H1 (cell line): ENCODE measurements at regions not wholly inside any gene's neighbourhood (a gene's known extent, or its start where the extent isn't known, plus 50 kb on each side); places are given as distances from the start of the nearest gene placed in this dataset.

Source experiments
- CTCF ChIA-PET: fragments of 300-600 bp; sonication (Branson Sonifier 250); formaldehyde crosslinking; loops from one replicate; lab custom pipeline; 2021; ENCODE audit not compliant: partially characterized antibody; lab: Charles Lee
- POLR2A ChIA-PET: fragments of 300-600 bp; sonication (Branson Sonifier 250); formaldehyde crosslinking; loops from one replicate; lab custom pipeline; 2021; ENCODE audit warnings: inconsistent platforms; ENCODE audit not compliant: partially characterized antibody; lab: Charles Lee
- DNase-seq, 2 experiments: peaks; one replicate each; pipeline versions ENCODE4 v3.0.0 to v3.0.0-alpha.2; 2010 to 2022; ENCODE audit warnings: low spot score in 2 of 2, low read depth in 1 of 2, mixed read lengths in 1 of 2
- FAIRE-seq: peaks from 2 replicates; lab custom pipeline; 2011; peaks lifted over from hg19 to GRCh38; lab: Jason Lieb, UNC
- H2AFZ ChIP-seq: 2 replicates; pipeline ENCODE4 v1.8.1; 2012; ENCODE audit warnings: low read length, inconsistent platforms
- H2AK5ac ChIP-seq: 2 replicates; pipeline ENCODE4 v1.6.1; 2013; ENCODE audit warnings: low read depth, low read length
- H2BK120ac ChIP-seq: replicated peaks from 2 replicates; pipeline ENCODE3; 2013; ENCODE audit warnings: low read depth, low read length, inconsistent platforms
- H2BK12ac ChIP-seq: 2 replicates; pipeline ENCODE4 v1.6.1; 2013; ENCODE audit warnings: low read depth, low read length
- H2BK15ac ChIP-seq: 2 replicates; pipeline ENCODE4 v1.6.1; 2013; ENCODE audit warnings: low read length
- H2BK20ac ChIP-seq: 2 replicates; pipeline ENCODE4 v1.6.1; 2013; ENCODE audit warnings: low read length
- H2BK5ac ChIP-seq: 2 replicates; pipeline ENCODE4 v1.6.1; 2013; ENCODE audit warnings: low read depth, low read length
- H3K14ac ChIP-seq: 2 replicates; pipeline ENCODE4 v1.6.1; 2013; ENCODE audit warnings: inconsistent platforms; ENCODE audit not compliant: insufficient read length
- H3K18ac ChIP-seq: 2 replicates; pipeline ENCODE4 v1.6.1; 2013; ENCODE audit warnings: low read length; ENCODE audit errors: extremely low read depth
- H3K23ac ChIP-seq: 2 replicates; pipeline ENCODE4 v1.6.1; 2013; ENCODE audit warnings: inconsistent platforms; ENCODE audit not compliant: insufficient read length
- H3K23me2 ChIP-seq: 2 replicates; pipeline ENCODE4 v1.6.1; 2013; ENCODE audit warnings: low read depth, low read length
- H3K27ac ChIP-seq: 2 replicates; pipeline ENCODE4 v1.6.1; 2011; ENCODE audit warnings: low read depth, low read length, inconsistent platforms
- H3K27me3 ChIP-seq, 4 experiments: replicated peaks in 1 of 4; 1 replicate in 1 of 4; 2 replicates in 3 of 4; pipeline versions ENCODE4 v1.6.1 to v1.8.1; 2011 to 2013; ENCODE audit warnings: low read length in 3 of 4, mild to moderate bottlenecking in 3 of 4, inconsistent platforms in 2 of 4, mixed read lengths in 2 of 4, moderate library complexity in 1 of 4; ENCODE audit not compliant: control insufficient read depth in 3 of 4, insufficient read depth in 3 of 4; ENCODE audit errors: extremely low read depth in 1 of 4
- H3K36me3 ChIP-seq, 4 experiments: 2 replicates each; pipeline versions ENCODE4 v1.6.1 to v1.8.1; 2011 to 2013; ENCODE audit warnings: mild to moderate bottlenecking in 4 of 4, low read length in 3 of 4, moderate library complexity in 2 of 4, control low read depth in 1 of 4, inconsistent platforms in 1 of 4; ENCODE audit not compliant: insufficient read depth in 4 of 4, control insufficient read depth in 2 of 4
- H3K4ac ChIP-seq: replicated peaks from 2 replicates; pipeline ENCODE3; 2013; ENCODE audit warnings: low read length, low read depth, mixed read lengths, inconsistent platforms; ENCODE audit not compliant: insufficient read length
- H3K4me1 ChIP-seq, 4 experiments: replicated peaks in 1 of 4; 1 replicate in 1 of 4; 2 replicates in 3 of 4; pipeline versions ENCODE4 v1.6.1 to v1.8.1; 2011 to 2013; ENCODE audit warnings: low read length in 3 of 4, inconsistent platforms in 2 of 4, mixed read lengths in 1 of 4; ENCODE audit not compliant: insufficient read depth in 4 of 4, control insufficient read depth in 3 of 4
- H3K4me2 ChIP-seq, 2 experiments: 2 replicates each; pipeline versions ENCODE4 v1.6.1 to v1.8.1; 2011 to 2013; ENCODE audit warnings: low read depth in 2 of 2, low read length in 2 of 2, control low read depth in 1 of 2, inconsistent platforms in 1 of 2, mild to moderate bottlenecking in 1 of 2; ENCODE audit not compliant: insufficient read depth in 1 of 2
- H3K4me3 ChIP-seq, 4 experiments: fragments of 200-600, 300-600 bp in 1 of 4; sonication (generic), shearing (Covaris generic), sonication (Bioruptor Twin) in 1 of 4; 2 replicates each; pipeline versions ENCODE4 v1.5.1 to v1.8.1; 2011 to 2016; ENCODE audit warnings: low read length in 4 of 4, low read depth in 3 of 4, control low read depth in 2 of 4, inconsistent platforms in 2 of 4, mild to moderate bottlenecking in 2 of 4, mixed read lengths in 1 of 4, moderate library complexity in 1 of 4; ENCODE audit not compliant: insufficient read depth in 2 of 4; ENCODE audit errors: extremely low read depth in 1 of 4
- H3K56ac ChIP-seq: replicated peaks from 2 replicates; pipeline ENCODE3; 2013; ENCODE audit warnings: low read depth, mild to moderate bottlenecking, mixed read lengths, low read length, inconsistent platforms; ENCODE audit not compliant: insufficient read length
- H3K79me1 ChIP-seq: 2 replicates; pipeline ENCODE4 v1.6.1; 2013; ENCODE audit warnings: low read depth, low read length, control low read depth
- H3K79me2 ChIP-seq, 2 experiments: 2 replicates each; pipeline versions ENCODE4 v1.6.1 to v1.8.1; 2012 to 2013; ENCODE audit warnings: low read length in 2 of 2, mild to moderate bottlenecking in 2 of 2, inconsistent platforms in 1 of 2; ENCODE audit not compliant: insufficient read depth in 2 of 2, control insufficient read depth in 1 of 2
- H3K9ac ChIP-seq, 4 experiments: replicated peaks in 1 of 4; 1 replicate in 1 of 4; 2 replicates in 3 of 4; pipeline versions ENCODE4 v1.6.1 to v1.8.1; 2011 to 2013; ENCODE audit warnings: low read depth in 3 of 4, low read length in 3 of 4, control low read depth in 2 of 4, mild to moderate bottlenecking in 2 of 4, moderate library complexity in 2 of 4, inconsistent platforms in 1 of 4; ENCODE audit errors: extremely low read depth in 1 of 4
- H3K9me3 ChIP-seq, 2 experiments: 2 replicates each; pipeline versions ENCODE4 v1.6.1 to v1.8.1; 2012 to 2013; ENCODE audit warnings: mild to moderate bottlenecking in 2 of 2, moderate library complexity in 2 of 2, control low read depth in 1 of 2, inconsistent platforms in 1 of 2, low read depth in 1 of 2, low read length in 1 of 2, mixed read lengths in 1 of 2; ENCODE audit not compliant: insufficient read depth in 2 of 2
- H4K20me1 ChIP-seq, 2 experiments: replicated peaks in 1 of 2; 2 replicates each; pipeline versions ENCODE3 to v1.8.1; 2011 to 2013; ENCODE audit warnings: inconsistent platforms in 2 of 2, low read length in 2 of 2, mild to moderate bottlenecking in 1 of 2; ENCODE audit not compliant: insufficient read depth in 2 of 2, control insufficient read depth in 1 of 2
- H4K5ac ChIP-seq: 2 replicates; pipeline ENCODE4 v1.6.1; 2013; ENCODE audit warnings: low read length, low read depth, mixed read lengths, inconsistent platforms; ENCODE audit not compliant: insufficient read length
- H4K8ac ChIP-seq: 2 replicates; pipeline ENCODE4 v1.8.0; 2013; ENCODE audit warnings: mild to moderate bottlenecking, moderate library complexity, low read length, inconsistent platforms; ENCODE audit not compliant: insufficient read depth; ENCODE audit errors: extremely low read depth
- H4K91ac ChIP-seq: replicated peaks from 2 replicates; pipeline ENCODE3; 2013; ENCODE audit warnings: low read length, mixed read lengths, inconsistent platforms; ENCODE audit not compliant: insufficient read length
- ASH2L ChIP-seq: fragments of 200-600, 300-600 bp; sonication (generic); IDR thresholded peaks from one replicate; pipeline ENCODE4 v1.7.1; 2017; ENCODE audit warnings: low read length
- CBX5 ChIP-seq: fragments of 300-800, 300-1000 bp; sonication (generic); IDR thresholded peaks from 2 replicates; pipeline ENCODE4 v1.7.1; 2016; ENCODE audit warnings: antibody characterized with exemption, low read length, low read depth
- EZH2 ChIP-seq: fragments of 200-600 bp; sonication (generic); IDR thresholded peaks from 2 replicates; pipeline ENCODE4 v1.7.1; 2012; ENCODE audit warnings: low read depth, mild to moderate bottlenecking, moderate library complexity, low read length, inconsistent platforms; ENCODE audit not compliant: severe bottlenecking
- HDAC6 ChIP-seq: IDR thresholded peaks from one replicate; pipeline ENCODE4 v1.7.1; 2012; ENCODE audit warnings: low read depth, mild to moderate bottlenecking, inconsistent platforms, low read length, moderate library complexity
- JUN ChIP-seq: IDR thresholded peaks from 2 replicates; pipeline ENCODE4 v1.6.1; 2011; ENCODE audit warnings: low read depth, mild to moderate bottlenecking, improper control_type of control experiment, low read length
- KDM1A ChIP-seq: fragments of 200-600, 300-600 bp; sonication (generic); IDR thresholded peaks from 2 replicates; pipeline ENCODE4 v1.7.1; 2016; ENCODE audit warnings: mild to moderate bottlenecking, low read length, borderline replicate concordance
- NANOG ChIP-seq: IDR thresholded peaks from 2 replicates; pipeline ENCODE4 v1.6.1; 2011; ENCODE audit warnings: low read length, low read depth, mild to moderate bottlenecking, inconsistent platforms; ENCODE audit not compliant: insufficient read depth, poor library complexity, severe bottlenecking
- NRF1 ChIP-seq: IDR thresholded peaks from 2 replicates; pipeline ENCODE4 v1.6.1; 2011; ENCODE audit warnings: mild to moderate bottlenecking, low read depth, low read length, improper control_type of control experiment
- RBBP5 ChIP-seq: IDR thresholded peaks from 2 replicates; pipeline ENCODE4 v1.7.1; 2012; ENCODE audit warnings: low read depth, mild to moderate bottlenecking, inconsistent platforms, low read length, moderate library complexity, borderline replicate concordance
- SIN3A ChIP-seq, 2 experiments: IDR thresholded peaks in 1 of 2; conservative IDR thresholded peaks in 1 of 2; 2 replicates each; pipeline ENCODE4 v1.6.1; 2011 to 2012; ENCODE audit warnings: low read length in 2 of 2, improper control_type of control experiment in 1 of 2, low read depth in 1 of 2, mild to moderate bottlenecking in 1 of 2
- SP2 ChIP-seq: IDR thresholded peaks from 2 replicates; pipeline ENCODE4 v1.6.1; 2012; ENCODE audit warnings: mild to moderate bottlenecking, low read length, inconsistent platforms
- SUZ12 ChIP-seq: fragments of 200-600 bp; sonication (generic); IDR thresholded peaks from 2 replicates; pipeline ENCODE4 v1.6.1; 2012; ENCODE audit warnings: mild to moderate bottlenecking, inconsistent platforms, low read length, moderate library complexity, mixed read lengths
- TBP ChIP-seq: IDR thresholded peaks from 2 replicates; pipeline ENCODE4 v1.6.1; 2011; ENCODE audit warnings: low read depth, low read length, improper control_type of control experiment
- WGBS, 2 experiments: shearing (Covaris generic) in 1 of 2; methylation state at CpG; one replicate each; pipeline versions ENCODE4 v1.1.6 to v1.1.7; 2013 to 2015; ENCODE audit warnings: low lambda C conversion rate in 2 of 2, mixed read lengths in 2 of 2, inconsistent platforms in 1 of 2, low coverage in 1 of 2, missing lambda C conversion rate in 1 of 2; ENCODE audit not compliant: insufficient replicate concordance in 2 of 2, insufficient coverage in 1 of 2, insufficient read length in 1 of 2; ENCODE audit errors: extremely low coverage in 1 of 2, missing lambda C conversion rate in 1 of 2; 5-methylcytosine and 5-hydroxymethylcytosine counted together

DNA sequence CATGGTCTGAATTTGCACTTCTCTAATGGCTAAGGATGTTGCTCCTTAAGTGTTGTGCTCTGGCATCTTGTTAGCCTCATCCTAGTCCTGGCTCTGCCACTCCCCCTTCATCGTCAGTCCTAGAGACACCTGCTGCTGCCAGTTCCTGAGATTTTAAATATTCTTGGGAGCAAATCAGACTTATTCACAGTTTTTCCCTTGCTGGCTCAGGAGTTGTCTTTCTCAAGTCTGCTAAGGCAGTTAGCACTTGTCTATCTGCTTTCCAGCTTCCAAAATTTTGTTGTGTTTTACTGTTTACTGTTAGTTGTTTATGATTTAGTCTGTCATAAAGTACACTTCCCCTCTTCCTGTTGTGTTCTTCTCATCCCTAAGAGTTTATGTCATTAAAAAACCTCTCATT is 201.0 kb downstream of the KIF26A start:
- H3K18ac ChIP-seq = no peak overlapping the region
- no peaks in the 10 kb centered on the region for H3K27me3 ChIP-seq
- H4K8ac ChIP-seq = no peak overlapping the region
- H2BK12ac ChIP-seq = no peak overlapping the region
- peaks cover 0 to 3% of the 10 kb centered on the region in 2 experiments; a peak in 2 of 4 replicates for H3K9me3 ChIP-seq
- no peak overlapping the region for H2BK15ac ChIP-seq
- H2BK20ac ChIP-seq = no peak overlapping the region
- no peak for DNase-seq
- H2BK5ac ChIP-seq = no peak overlapping the region
- no peak overlapping the region for H3K27ac ChIP-seq
- WGBS, 2 experiments = 75% methylated on average over 1 of the region's 1 CpG; no CpG with 5 or more reads in 1 of the 2 experiments
- no peaks in the 10 kb centered on the region for H3K36me3 ChIP-seq
- CTCF ChIA-PET = interaction anchor here (0.6 to 1.2 kb wide), 4 partner anchors 24 to 439 kb away, joined by 3 read pairs; no protein-coding TSS in a partner anchor
- peaks cover 0 to 12% (median 6%) of the 10 kb centered on the region in 4 experiments; a peak in 5 of 7 replicates for H3K4me1 ChIP-seq
- H3K4ac ChIP-seq = no peak overlapping the region
- no peak for FAIRE-seq
- H2AK5ac ChIP-seq = no peak overlapping the region
- POLR2A ChIA-PET = no interaction called here
- no peaks in the 10 kb centered on the region for H3K79me2 ChIP-seq
- no peak overlapping the region for H3K56ac ChIP-seq
- no peak overlapping the region for H3K23ac ChIP-seq
- no peak overlapping the region for H2AFZ ChIP-seq
- H3K4me3 ChIP-seq = no peak overlapping the region
- H3K23me2 ChIP-seq = no peaks in the 10 kb centered on the region
- H4K20me1 ChIP-seq = no peaks in the 10 kb centered on the region
- no peak overlapping the region for H3K9ac ChIP-seq
- H4K91ac ChIP-seq = no peak overlapping the region
- no peak overlapping the region for H3K14ac ChIP-seq
- no peak overlapping the region for H4K5ac ChIP-seq
- H3K4me2 ChIP-seq = no peak overlapping the region
- no peaks in the 10 kb centered on the region for H3K79me1 ChIP-seq
- H2BK120ac ChIP-seq = no peak overlapping the region
- TF ChIP-seq SIN3A (conservative IDR thresholded peaks at IDR 0.05 in 1 of 2, IDR thresholded peaks at IDR 0.05 in 1 of 2; ENCODE audit: low read depth in 1 of 2, low read length in 2 of 2) = no peak
- TF ChIP-seq NANOG = no peak
- no peak for TF ChIP-seq TBP
- TF ChIP-seq SUZ12 = no peak
- TF ChIP-seq ASH2L = no peak
- no peak for TF ChIP-seq RBBP5
- TF ChIP-seq NRF1 = no peak
- TF ChIP-seq JUN = no peak
- TF ChIP-seq HDAC6 = no peak
- TF ChIP-seq KDM1A = no peak
- TF ChIP-seq SP2 = no peak
- TF ChIP-seq CBX5 = no peak
- TF ChIP-seq EZH2 = no peak
